SU-DHL-6 (cell line): ENCODE measurements at regions not wholly inside any gene's neighbourhood (a gene's known extent, or its start where the extent isn't known, plus 50 kb on each side); places are given as distances from the start of the nearest gene placed in this dataset.

Source experiments
- H2AFZ ChIP-seq: fragments of 200-600 bp; sonication (generic); 2 replicates; pipeline ENCODE4 v1.6.1; 2014; ENCODE audit warnings: low read depth, mild to moderate bottlenecking, moderate library complexity, mixed read lengths, antibody characterized with exemption, low read length; ENCODE audit not compliant: severe bottlenecking
- H3F3A ChIP-seq: fragments of 200-600 bp; shearing (Covaris generic); 2 replicates; pipeline ENCODE4 v1.6.0; 2016; ENCODE audit warnings: antibody characterized with exemption, mild to moderate bottlenecking; ENCODE audit not compliant: insufficient read depth
- H3K27ac ChIP-seq: fragments of 200-600 bp; sonication (generic); 2 replicates; pipeline ENCODE4 v1.5.1; 2016; ENCODE audit warnings: low read depth, mild to moderate bottlenecking, low read length, moderate library complexity, mixed read lengths
- H3K27me3 ChIP-seq: fragments of 200-600 bp; sonication (generic), shearing (Covaris generic); 2 replicates; pipeline ENCODE4 v1.6.0; 2014; ENCODE audit warnings: mild to moderate bottlenecking, low read length
- H3K36me3 ChIP-seq: fragments of 200-600 bp; sonication (generic); 2 replicates; pipeline ENCODE4 v1.6.1; 2014; ENCODE audit warnings: mild to moderate bottlenecking, low read length, mixed read lengths
- H3K4me2 ChIP-seq: fragments of 300-600, 200-600 bp; shearing (Covaris generic), sonication (generic); 2 replicates; pipeline ENCODE4 v1.6.0; 2014; ENCODE audit warnings: low read length, low read depth, mild to moderate bottlenecking; ENCODE audit not compliant: poor library complexity, severe bottlenecking
- H3K4me3 ChIP-seq: fragments of 200-600 bp; sonication (generic); 2 replicates; pipeline ENCODE4 v1.5.1; 2014; ENCODE audit warnings: antibody characterized with exemption, low read length, mild to moderate bottlenecking, mixed read lengths; ENCODE audit not compliant: insufficient read depth, poor library complexity, severe bottlenecking
- H3K79me2 ChIP-seq: fragments of 200-600 bp; sonication (generic); 2 replicates; pipeline ENCODE4 v1.6.1; 2014; ENCODE audit warnings: mild to moderate bottlenecking, low read length, moderate library complexity; ENCODE audit not compliant: insufficient read depth
- H3K9ac ChIP-seq: fragments of 200-600 bp; sonication (generic); 2 replicates; pipeline ENCODE4 v1.7.0; 2014; ENCODE audit warnings: mild to moderate bottlenecking, low read length
- H3K9me2 ChIP-seq: fragments of 200-600 bp; sonication (generic); replicated peaks from 2 replicates; pipeline ENCODE4 v1.6.1; 2014; ENCODE audit warnings: low read length; ENCODE audit not compliant: insufficient read depth
- H3K9me3 ChIP-seq: fragments of 200-600 bp; sonication (generic); 2 replicates; pipeline ENCODE4 v1.6.1; 2014; ENCODE audit warnings: low read length, mixed read lengths; ENCODE audit not compliant: insufficient read depth
- H4K20me1 ChIP-seq: fragments of 200-600 bp; sonication (generic); 2 replicates; pipeline ENCODE4 v1.6.1; 2014; ENCODE audit warnings: low read depth, mild to moderate bottlenecking, antibody characterized with exemption, low read length, moderate library complexity, mixed read lengths
- EZH2phosphoT487 ChIP-seq: fragments of 200-600 bp; sonication (generic), shearing (Covaris generic); conservative IDR thresholded peaks from 2 replicates; pipeline ENCODE4 v1.6.1; 2018; ENCODE audit warnings: mild to moderate bottlenecking, antibody characterized with exemption, low read length, moderate library complexity, mixed read lengths
- TF ChIP-seq, protein P1 (sequence below): fragments of 200-600 bp; sonication (generic); IDR thresholded peaks from one replicate; pipeline ENCODE4 v1.5.1; 2017; ENCODE audit warnings: antibody characterized with exemption, mild to moderate bottlenecking, low read length, moderate library complexity; ENCODE audit not compliant: insufficient read depth, poor library complexity, severe bottlenecking

DNA sequence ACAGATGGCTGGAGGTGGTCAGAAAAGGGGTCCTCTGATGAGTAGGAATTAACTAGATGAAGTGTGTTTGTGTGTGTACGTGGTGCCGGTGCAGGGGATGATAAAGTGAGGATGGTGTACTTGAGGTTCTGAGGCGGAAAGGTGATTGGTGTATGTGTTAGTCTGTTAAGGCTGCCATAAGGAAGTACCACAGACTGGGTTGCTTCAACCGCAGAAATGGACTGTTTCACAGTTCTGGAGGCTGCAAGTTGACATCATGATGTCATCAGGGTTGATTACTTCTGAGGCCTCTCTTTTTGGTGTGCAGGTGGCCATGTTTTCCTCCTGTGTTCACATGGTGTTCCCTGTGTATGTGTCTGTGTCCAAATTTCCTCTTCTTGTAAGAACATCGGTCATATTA is 202.4 kb upstream of the RGMA start:
- no peak overlapping the region for H3K4me2 ChIP-seq
- H3K4me3 ChIP-seq: no peak overlapping the region
- no peaks in the 10 kb centered on the region for H3K36me3 ChIP-seq
- no peaks in the 10 kb centered on the region for H3K9me3 ChIP-seq
- H4K20me1 ChIP-seq: no peaks in the 10 kb centered on the region
- TF ChIP-seq, protein P1, sequence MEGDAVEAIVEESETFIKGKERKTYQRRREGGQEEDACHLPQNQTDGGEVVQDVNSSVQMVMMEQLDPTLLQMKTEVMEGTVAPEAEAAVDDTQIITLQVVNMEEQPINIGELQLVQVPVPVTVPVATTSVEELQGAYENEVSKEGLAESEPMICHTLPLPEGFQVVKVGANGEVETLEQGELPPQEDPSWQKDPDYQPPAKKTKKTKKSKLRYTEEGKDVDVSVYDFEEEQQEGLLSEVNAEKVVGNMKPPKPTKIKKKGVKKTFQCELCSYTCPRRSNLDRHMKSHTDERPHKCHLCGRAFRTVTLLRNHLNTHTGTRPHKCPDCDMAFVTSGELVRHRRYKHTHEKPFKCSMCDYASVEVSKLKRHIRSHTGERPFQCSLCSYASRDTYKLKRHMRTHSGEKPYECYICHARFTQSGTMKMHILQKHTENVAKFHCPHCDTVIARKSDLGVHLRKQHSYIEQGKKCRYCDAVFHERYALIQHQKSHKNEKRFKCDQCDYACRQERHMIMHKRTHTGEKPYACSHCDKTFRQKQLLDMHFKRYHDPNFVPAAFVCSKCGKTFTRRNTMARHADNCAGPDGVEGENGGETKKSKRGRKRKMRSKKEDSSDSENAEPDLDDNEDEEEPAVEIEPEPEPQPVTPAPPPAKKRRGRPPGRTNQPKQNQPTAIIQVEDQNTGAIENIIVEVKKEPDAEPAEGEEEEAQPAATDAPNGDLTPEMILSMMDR: no peak
- no peak overlapping the region for H2AFZ ChIP-seq
- H3K27me3 ChIP-seq: no peaks in the 10 kb centered on the region
- no peaks in the 10 kb centered on the region for H3K9me2 ChIP-seq
- H3K27ac ChIP-seq: no peak overlapping the region
- H3K79me2 ChIP-seq: no peaks in the 10 kb centered on the region
- H3K9ac ChIP-seq: no peak overlapping the region
- H3F3A ChIP-seq: no peaks in the 10 kb centered on the region

DNA sequence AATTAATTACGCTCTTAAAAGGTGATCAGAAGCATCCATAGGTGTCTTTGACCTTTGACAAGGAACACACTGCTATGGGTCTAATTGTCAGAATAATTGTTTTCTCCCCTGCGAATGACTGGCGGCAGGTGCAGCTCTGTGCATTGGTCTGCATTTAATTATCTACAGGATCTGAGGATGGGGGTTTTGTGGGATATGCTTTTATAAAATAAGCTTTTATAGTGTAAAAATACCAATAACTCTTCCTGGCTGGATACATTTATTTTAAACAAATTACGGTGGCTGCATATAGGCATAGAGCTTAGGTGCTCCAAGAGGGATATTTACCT is 201.6 kb upstream of the RGMA start:
- H2AFZ ChIP-seq: no peak overlapping the region
- no peaks in the 10 kb centered on the region for H4K20me1 ChIP-seq
- H3K36me3 ChIP-seq: no peaks in the 10 kb centered on the region
- H3K79me2 ChIP-seq: no peaks in the 10 kb centered on the region
- H3K9ac ChIP-seq: no peak overlapping the region
- no peaks in the 10 kb centered on the region for H3K27me3 ChIP-seq
- no peaks in the 10 kb centered on the region for H3F3A ChIP-seq
- H3K9me3 ChIP-seq: no peaks in the 10 kb centered on the region
- no peak for TF ChIP-seq EZH2phosphoT487
- TF ChIP-seq, protein P1: no peak
- H3K27ac ChIP-seq: no peak overlapping the region
- no peaks in the 10 kb centered on the region for H3K9me2 ChIP-seq
- H3K4me3 ChIP-seq: no peak overlapping the region
- H3K4me2 ChIP-seq: no peak overlapping the region

DNA sequence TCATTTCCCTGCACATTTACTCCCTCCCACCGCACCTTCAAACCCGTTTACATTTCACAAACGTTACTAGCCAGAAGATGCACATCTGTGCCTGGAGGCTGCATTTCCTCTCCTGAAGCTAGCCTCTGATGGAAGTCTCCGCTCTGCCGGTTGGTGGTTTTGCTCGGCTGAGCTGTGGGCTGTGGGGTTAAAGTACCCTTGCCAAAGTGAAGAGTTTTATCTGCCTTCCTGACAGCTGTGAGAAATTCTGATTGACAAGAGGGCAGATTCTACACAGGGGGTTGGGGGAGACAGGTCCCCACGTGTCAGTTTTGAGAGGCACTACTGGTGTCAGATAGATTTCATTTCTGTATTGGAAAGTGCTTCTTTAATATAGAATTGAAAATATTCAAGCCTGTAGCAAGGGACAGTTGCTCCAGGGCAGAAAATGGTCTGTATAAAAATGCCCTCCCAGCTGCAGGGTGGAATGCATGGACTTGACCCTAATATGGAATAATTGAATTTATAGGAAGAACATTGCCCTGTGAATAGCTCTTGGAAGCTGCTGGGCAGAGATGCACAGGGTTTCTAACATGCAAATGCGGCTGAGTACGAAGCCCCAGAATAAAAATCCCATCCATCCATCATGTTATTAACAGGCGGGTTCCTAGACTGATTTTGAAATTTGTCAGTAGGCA is 201.1 kb upstream of the RGMA start:
- Histone ChIP-seq H3K4me2 (no peak overlapping the region), H3K36me3 (no peaks in the 10 kb centered on the region), H2AFZ (no peak overlapping the region), H3K27me3 (no peaks in the 10 kb centered on the region), H3K9me3 (no peaks in the 10 kb centered on the region), H3K9ac (no peak overlapping the region), H3F3A (no peaks in the 10 kb centered on the region), H3K79me2 (no peaks in the 10 kb centered on the region), H3K9me2 (no peaks in the 10 kb centered on the region), H3K4me3 (no peak overlapping the region), H3K27ac (no peak overlapping the region), H4K20me1 (no peaks in the 10 kb centered on the region)
- no peak for TF ChIP-seq EZH2phosphoT487
- TF ChIP-seq, protein P1: no peak
